Superior temporal gyrus (tissue), 1 donor: ENCODE measurements at regions not wholly inside any gene's neighbourhood (a gene's known extent, or its start where the extent isn't known, plus 50 kb on each side); places are given as distances from the start of the nearest gene placed in this dataset.

Source experiments
- DNase-seq: peaks from one replicate; pipeline ENCODE4 v3.0.0-alpha.2; 2016; ENCODE audit errors: extremely low spot score

GRCh38 chr5:167626341-167627123 lies 664.9 kb upstream of the WWC1 start:
- no peak for DNase-seq

DNA sequence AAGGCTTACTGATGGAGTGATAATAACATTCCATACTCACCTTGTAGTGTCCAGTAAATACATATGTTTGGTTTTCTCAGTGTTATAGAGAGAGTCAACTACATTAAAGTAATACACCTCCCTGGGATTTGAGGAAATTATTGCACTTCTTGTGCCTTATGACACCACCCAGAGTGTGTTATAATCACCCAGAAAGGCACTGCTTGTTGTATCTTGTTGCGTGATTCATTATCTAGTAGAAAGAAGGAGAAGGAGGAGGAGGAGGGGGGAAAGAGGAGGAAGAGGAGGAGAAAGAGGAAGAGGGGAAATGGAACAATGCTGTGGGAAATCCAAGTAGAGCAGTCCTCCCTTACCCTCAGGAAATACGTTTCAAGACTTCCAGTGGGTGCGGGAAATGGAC lies 661.8 kb upstream of the WWC1 start:
- DNase-seq = no peak

DNA sequence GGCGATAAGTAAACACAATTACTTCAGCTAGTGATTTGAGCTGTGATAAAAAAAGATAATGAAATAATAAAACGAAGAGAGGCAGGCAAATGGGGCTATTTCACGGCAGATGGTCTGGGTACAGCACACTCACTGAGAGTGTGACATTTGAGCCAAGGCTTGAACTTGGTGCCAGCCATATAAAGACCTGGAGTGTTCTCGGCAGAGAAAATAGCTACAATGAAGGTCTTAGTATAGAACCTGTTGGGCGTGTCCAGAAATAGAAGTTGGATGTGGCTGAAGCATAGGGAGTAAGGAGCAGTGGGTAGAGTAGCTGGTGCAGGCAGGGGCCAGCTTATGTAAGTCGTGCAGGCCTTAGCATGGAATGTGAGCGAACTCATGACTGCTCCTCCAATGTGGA lies 660.3 kb upstream of the WWC1 start:
- no peak for DNase-seq

- no peak for DNase-seq
Measured at GRCh38 chr5:167633114-167633513, 658.3 kb upstream of the WWC1 start.

DNA sequence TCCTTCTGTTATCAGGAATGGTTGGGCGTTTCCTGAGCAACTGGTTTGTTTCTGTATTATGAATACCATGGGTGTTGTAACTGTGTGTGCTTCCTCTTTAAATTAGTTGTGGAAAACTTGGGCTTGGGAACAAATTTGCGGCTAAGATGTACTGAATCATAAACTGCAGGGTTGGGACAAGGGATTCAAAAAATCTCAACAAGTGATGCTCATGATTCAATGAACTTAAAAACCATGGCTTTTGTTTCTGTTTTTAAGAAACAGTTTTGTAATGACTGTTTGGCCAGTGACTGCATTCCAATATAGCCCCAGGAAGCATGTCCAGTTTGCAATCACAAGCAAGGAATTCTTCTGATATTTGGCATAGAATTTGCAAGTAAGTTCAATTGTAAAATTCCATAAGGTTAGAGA lies 657.5 kb upstream of the WWC1 start:
- DNase-seq = no peak

DNA sequence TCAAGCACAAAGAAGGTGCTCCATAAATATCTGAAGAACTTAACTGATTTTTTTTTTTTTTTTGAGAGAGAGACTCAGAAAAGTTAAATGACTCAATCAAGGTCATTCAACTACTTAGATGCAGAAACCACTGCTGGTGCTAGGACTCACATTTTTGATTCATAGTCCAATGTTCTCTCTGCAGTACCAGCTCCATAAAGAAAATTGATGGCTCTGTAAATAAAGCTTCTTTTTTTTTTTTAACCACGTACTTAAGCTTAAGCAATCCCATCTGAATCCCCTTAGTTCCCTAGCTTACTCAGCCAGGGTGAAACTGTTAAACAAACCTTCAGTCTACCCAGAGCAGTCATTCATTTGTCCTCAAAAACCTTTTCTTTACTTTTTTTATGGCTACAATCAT lies 657.0 kb upstream of the WWC1 start:
- DNase-seq = no peak

- no peak for DNase-seq
Measured at GRCh38 chr5:167638816-167639215, 652.6 kb upstream of the WWC1 start.

DNA sequence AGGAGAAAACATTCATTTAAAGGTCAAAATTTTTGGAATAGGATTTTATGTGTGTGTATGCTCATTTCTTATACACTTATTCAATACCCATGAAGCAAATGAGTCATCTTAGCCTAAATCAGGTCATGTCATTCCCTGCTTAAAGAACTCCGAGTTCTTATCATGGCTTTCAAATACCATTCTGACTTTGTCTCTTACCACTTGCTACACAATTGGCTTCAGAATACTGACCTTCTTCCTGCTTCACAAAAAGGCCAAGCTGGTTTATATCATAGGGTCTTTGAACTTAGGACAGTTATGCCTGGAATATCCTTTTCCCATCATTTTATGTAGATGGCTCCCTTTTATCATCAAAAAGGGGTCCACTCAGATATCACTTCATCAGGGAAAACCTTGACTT lies 652.2 kb upstream of the WWC1 start:
- no peak for DNase-seq

DNA sequence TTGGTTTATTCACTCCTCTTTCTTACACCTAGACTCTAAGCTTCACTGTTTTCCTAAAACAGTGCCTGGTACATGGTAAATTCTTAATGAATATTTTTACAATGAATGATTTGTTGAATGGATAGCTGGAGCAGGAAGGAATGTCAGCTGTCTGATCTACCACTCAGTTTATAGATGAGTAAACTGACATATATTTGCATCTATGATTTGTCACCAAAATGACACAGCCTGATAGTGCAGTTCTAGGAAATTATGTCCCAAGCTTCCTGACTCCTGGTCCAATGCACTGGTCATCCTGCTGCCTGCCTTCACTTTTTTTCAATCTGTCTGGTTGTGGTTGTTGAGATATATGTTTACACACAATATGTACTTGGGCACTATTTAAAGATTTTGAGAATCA lies 651.7 kb upstream of the WWC1 start:
- DNase-seq = no peak

GRCh38 chr5:167642181-167642580 lies 649.3 kb upstream of the WWC1 start:
- DNase-seq = no peak

DNA sequence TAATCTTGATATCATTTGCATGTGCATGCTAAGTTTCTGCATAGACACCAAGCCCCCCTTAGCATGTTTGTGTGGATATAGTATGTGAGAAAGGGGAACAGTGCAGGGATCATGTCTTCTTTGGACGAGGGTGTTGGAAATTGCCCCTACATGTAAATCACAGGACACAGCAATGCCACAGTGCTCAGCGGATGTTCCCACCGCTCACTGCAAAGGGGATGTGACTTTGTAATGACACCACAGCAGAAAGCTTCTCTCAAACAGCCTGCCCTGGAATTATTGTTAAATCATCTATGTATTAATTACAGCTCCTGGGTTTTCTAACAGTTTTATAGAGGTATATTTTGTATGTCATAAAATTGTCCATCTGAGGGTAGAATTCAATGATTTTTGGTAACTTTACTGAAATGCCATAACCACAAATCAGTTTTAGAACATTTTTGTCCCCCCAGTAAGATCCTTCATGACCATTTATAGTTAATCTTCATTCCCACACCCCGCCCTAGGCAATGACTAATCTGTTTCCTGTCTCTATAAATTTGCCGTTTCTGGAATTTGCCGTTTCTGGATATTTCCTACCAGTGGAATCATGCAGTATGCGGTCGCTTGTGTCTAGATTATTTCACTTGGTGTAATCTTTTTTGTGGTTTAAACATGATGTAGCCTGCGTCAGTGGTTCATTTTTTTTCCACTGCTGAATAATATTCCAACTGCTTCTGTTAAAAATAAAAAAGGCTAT lies 648.5 kb upstream of the WWC1 start:
- DNase-seq = no peak

DNA sequence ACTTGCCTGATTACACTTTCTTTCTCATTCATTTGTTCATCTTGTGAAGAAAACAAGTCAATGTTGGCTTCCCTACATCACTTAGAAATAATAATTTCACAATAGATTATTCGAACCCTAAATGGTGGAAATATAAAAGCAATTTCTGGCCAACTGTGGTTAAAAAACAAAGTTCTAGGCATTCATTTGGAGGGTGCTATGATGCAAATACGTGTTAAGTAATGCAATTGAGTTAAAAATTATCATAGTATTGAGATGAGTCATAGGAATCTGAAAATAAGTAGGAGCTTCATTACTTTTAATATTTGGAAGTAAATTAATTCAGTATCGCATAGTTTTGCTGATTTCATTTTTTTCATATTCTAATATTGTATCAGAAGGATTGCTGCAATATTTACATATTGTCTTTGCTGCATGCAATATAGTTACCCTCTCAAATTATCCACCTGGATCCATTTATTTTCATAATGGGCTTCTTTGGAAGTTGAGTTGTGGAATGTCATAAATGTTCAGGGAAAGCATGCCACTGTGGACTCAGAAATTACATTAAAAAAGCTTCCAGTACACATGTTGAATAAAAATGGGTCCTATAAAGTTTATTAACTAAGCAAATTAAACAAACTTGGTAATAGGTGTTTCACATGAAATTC lies 647.7 kb upstream of the WWC1 start:
- no peak for DNase-seq

DNA sequence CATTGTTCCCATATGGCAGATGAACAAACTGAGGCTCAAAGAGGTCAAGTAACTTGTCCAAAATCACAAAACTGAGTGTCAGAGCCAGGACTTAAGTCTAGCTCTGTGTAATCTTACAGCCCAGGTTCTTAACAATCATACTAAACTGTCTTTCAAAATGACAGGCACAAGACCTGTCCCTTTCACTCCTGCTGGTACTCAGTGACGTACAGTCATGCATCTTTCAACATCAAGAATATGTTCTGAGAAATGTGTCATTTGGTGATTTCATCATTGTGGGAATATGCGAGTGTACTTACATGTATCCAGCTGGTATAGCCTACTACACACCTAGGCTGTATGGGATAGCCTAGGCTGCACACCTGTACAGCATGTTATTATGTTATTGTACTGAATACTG lies 646.8 kb upstream of the WWC1 start:
- DNase-seq = no peak

GRCh38 chr5:167649471-167649870 lies 642.0 kb upstream of the WWC1 start:
- DNase-seq = no peak

DNA sequence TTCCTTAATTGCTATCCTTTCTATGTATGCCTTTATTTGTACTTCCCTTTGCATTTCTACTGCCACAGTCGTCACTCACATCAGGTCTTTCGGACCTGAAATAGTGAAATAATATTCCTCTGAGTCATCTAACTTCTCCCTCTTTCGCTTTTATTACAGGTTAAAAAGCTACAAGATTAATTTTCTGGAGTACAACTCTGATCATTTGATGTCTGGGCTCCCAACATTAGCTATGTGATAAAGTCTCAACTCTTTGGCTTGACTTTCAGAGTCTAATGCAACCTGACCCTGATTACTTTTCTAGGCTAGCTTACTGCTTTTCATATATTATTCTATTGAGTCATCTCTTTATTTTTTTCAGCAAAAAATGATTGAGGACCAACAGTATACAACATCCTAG lies 638.8 kb upstream of the WWC1 start:
- no peak for DNase-seq

DNA sequence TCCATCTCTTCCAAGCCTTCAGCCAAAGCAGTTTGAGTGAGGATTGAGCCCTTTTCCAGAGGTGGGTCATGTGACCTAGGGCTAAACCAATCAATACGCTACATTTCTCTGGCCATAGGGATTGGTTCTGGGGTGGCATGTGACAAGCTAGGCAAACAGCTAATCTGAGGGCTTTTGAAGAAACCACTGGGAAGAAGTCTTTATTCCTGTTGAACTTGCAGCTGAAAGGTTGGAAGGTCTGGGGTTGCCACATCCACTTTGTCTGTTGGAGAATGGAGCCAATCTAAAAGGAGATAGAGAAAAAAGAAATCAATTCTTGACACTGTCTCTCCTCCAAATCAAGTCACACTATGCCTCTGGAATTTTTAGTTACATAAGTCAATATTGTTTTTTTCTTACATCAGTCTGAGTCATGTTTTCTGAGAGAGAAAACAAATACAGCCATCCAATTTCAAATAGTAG lies 637.8 kb upstream of the WWC1 start:
- DNase-seq = no peak

DNA sequence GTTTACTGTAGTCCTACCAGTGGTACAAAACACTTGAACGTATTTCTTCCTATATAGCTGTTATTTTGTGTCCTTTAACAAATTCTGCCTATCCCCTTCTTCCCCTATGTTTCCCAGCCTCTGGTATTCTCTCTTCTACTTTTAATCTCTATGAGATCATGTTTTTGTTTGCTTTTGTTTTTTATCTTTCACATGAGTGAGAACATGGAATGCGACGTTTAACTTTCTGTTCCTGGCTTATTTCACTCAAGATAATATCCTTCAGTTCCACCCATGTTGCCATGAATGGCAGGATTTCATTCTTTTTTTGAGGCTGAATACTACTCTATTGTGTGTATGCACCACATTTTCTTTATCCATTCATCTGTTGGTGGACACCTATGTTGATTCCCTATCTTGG lies 634.4 kb upstream of the WWC1 start:
- DNase-seq = no peak

GRCh38 chr5:167658889-167659288 lies 632.6 kb upstream of the WWC1 start:
- no peak for DNase-seq

DNA sequence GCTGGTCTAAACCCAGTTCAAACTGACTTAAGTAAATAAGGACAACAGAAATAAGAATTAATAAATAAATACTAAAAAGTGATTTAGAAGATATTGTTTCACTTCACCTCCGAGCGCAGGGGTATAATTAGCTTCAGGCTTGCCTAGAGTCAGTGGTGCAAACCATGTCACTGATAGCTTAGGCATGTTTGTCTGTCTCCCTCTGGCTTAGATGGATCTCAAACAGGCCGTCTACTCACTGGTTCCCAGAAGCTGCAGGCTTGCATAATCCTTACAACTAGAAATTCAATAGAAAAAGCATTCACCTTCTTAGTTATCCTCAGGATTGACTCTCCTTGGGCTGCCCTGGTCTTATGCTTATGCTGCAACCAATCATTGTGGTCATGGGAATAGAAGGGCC lies 629.8 kb upstream of the WWC1 start:
- DNase-seq = no peak

- no peak for DNase-seq
Measured at GRCh38 chr5:167664222-167664804, 627.1 kb upstream of the WWC1 start.

DNA sequence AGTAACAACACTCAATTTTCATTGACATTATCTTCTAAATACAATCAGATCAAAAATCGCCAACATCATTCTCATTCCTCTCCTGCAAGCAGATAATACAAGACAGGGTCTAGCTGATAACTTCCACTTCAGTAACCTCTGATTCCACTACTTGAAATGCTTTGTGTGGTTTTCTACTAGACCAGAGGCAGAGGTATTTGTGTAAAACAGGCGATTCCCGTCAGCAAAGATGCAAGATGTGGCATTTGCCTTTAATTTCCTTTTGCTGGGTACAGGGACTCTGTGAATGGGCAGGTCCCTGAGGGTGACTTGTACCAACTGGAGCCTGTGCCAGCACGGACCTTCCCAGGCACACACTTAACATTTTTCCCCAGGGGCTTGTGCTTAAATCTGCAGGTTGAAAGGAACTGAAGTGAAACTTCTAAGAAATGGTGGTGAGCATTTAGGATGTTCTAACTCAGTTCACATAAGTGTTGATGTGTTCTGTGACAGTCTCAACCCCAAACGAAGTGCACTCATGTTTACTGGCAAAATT lies 625.5 kb upstream of the WWC1 start:
- no peak for DNase-seq

GRCh38 chr5:167671176-167671575 lies 620.3 kb upstream of the WWC1 start:
- no peak for DNase-seq
